HG03108 (cell line): ENCODE measurements at regions not wholly inside any gene's neighbourhood (a gene's known extent, or its start where the extent isn't known, plus 50 kb on each side); places are given as distances from the start of the nearest gene placed in this dataset.

Source experiments
- ATAC-seq: cut with Tn5 transposase; IDR thresholded peaks from one replicate; pipeline ENCODE4 v1.9.1; 2021; ENCODE audit warnings: moderate library complexity; ENCODE audit not compliant: unreplicated experiment

- no peak for ATAC-seq
Measured at GRCh38 chr5:85813146-85813545, 804.6 kb upstream of the COX7C start.

GRCh38 chr5:85814596-85814995, 803.1 kb upstream of the COX7C start:
- ATAC-seq, result no peak

GRCh38 chr5:85823462-85824426, 794.0 kb upstream of the COX7C start:
- ATAC-seq, result no peak

- no peak for ATAC-seq
Measured at GRCh38 chr5:85838781-85839180, 779.0 kb upstream of the COX7C start.

GRCh38 chr5:85841653-85842052, 776.1 kb upstream of the COX7C start:
- no peak for ATAC-seq

- no peak for ATAC-seq
Measured at GRCh38 chr5:85843535-85843934, 774.2 kb upstream of the COX7C start.

GRCh38 chr5:85849411-85849810, 768.3 kb upstream of the COX7C start:
- no peak for ATAC-seq

- ATAC-seq, result no peak
Measured at GRCh38 chr5:85865296-85865695, 752.4 kb upstream of the COX7C start.

- no peak for ATAC-seq
Measured at GRCh38 chr5:85868070-85868469, 749.7 kb upstream of the COX7C start.

GRCh38 chr5:85893996-85894395, 723.7 kb upstream of the COX7C start:
- no peak for ATAC-seq

GRCh38 chr5:85896514-85896913, 721.2 kb upstream of the COX7C start:
- ATAC-seq, result no peak

GRCh38 chr5:85906460-85906859, 711.3 kb upstream of the COX7C start:
- no peak for ATAC-seq

GRCh38 chr5:85910335-85910734, 707.4 kb upstream of the COX7C start:
- ATAC-seq, result no peak

- no peak for ATAC-seq
Measured at GRCh38 chr5:85920984-85921383, 696.8 kb upstream of the COX7C start.

- no peak for ATAC-seq
Measured at GRCh38 chr5:85921590-85921989, 696.2 kb upstream of the COX7C start.

GRCh38 chr5:85927632-85928031, 690.1 kb upstream of the COX7C start:
- no peak for ATAC-seq

GRCh38 chr5:85929713-85930112, 688.0 kb upstream of the COX7C start:
- no peak for ATAC-seq

- no peak for ATAC-seq
Measured at GRCh38 chr5:85931220-85931619, 686.5 kb upstream of the COX7C start.

GRCh38 chr5:85938201-85938600, 679.5 kb upstream of the COX7C start:
- ATAC-seq, result no peak

GRCh38 chr5:85951707-85952210, 666.0 kb upstream of the COX7C start:
- ATAC-seq, result no peak

GRCh38 chr5:85952680-85953079, 665.1 kb upstream of the COX7C start:
- no peak for ATAC-seq

- no peak for ATAC-seq
Measured at GRCh38 chr5:85967681-85968080, 650.1 kb upstream of the COX7C start.

- ATAC-seq, result no peak
Measured at GRCh38 chr5:85972539-85972938, 645.2 kb upstream of the COX7C start.
